Amniotic epithelial cell (primary cell): ENCODE measurements at regions not wholly inside any gene's neighbourhood (a gene's known extent, or its start where the extent isn't known, plus 50 kb on each side); places are given as distances from the start of the nearest gene placed in this dataset.
"Not testable (repeated sequence)": the region's sequence is repeated elsewhere in the genome, so short reads cannot be mapped to it uniquely, and the experiment has no call there.

Source experiments
- DNase-seq: peaks from one replicate; pipeline ENCODE4 v3.0.0-alpha.2; 2010; ENCODE audit warnings: low read depth

- DNase-seq, result no peak
Measured at GRCh38 chr4:84126061-84126787, 372.9 kb downstream of the NKX6-1 start.

GRCh38 chr4:84110040-84110439 is 389.1 kb downstream of the NKX6-1 start:
- no peak for DNase-seq

- not testable (repeated sequence) for DNase-seq
Measured at GRCh38 chr4:84101653-84102625, 397.2 kb downstream of the NKX6-1 start.

- DNase-seq, result no peak
Measured at GRCh38 chr4:84100071-84100470, 399.0 kb downstream of the NKX6-1 start.

GRCh38 chr4:84099599-84099998 is 399.5 kb downstream of the NKX6-1 start:
- no peak for DNase-seq

- DNase-seq, result no peak
Measured at GRCh38 chr4:84091266-84091665, 407.8 kb downstream of the NKX6-1 start.

- DNase-seq, result no peak
Measured at GRCh38 chr4:84089652-84090437, 409.2 kb downstream of the NKX6-1 start.

- DNase-seq, result no peak
Measured at GRCh38 chr4:84085986-84086385, 413.1 kb downstream of the NKX6-1 start.

- DNase-seq, result no peak
Measured at GRCh38 chr4:84070289-84070688, 428.8 kb downstream of the NKX6-1 start.

DNA sequence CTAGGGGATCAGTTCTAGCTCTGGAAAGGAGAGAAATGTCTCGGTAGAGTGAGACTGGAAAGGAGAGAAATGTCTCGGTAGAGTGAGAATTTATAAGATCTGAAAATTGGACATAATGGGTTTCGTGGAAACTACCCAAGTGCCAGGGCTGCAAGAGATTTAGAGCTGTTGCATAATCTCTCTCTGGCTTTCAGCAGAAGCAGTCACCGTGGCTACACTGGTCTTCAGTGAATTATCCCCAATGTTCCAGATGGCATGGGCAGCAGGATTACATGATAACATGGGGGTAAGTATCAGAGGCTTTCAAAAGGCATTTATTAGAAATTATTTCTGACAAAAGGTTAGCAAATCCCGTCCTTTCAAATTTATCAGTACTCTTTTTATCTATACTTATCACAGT is 435.5 kb downstream of the NKX6-1 start:
- no peak for DNase-seq

DNA sequence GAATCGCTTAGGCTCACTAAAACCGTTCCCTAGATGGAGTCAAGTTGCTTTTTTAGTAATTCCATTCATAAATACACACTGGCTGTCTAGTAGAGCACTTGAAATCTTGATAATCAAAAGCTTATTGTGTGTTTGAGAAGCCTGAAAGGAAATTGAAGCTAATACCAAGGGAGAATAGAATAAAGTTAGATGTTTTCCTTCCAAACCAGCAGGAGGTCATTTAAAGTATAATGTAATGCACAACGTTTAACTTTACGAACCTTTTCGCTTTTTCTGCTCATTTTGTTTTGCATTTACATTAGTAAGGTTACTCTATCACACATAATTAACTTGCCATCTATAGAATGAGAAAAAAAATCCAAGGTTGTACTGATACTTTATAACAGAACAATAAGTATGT is 440.9 kb downstream of the NKX6-1 start:
- no peak for DNase-seq

DNA sequence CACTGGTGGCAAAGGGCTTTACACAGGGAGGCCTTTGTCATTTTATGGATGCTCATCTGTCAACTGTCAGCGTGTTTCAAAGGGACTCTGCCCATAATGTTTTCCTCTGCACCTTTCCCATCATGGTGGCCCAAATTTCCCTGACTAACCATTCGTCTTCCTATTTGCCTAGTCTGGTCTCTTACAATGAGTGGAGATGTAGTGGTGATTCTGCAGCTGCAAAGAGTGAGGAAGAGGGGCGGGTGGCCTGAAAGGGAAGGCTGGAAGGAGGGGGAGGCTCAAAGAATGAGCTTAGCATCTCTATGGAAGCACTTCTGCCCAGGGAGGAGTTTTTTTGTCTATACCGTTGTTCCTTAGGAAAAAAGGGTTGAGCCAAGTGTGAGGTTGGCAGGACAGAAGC is 447.5 kb downstream of the NKX6-1 start:
- DNase-seq, result no peak

DNA sequence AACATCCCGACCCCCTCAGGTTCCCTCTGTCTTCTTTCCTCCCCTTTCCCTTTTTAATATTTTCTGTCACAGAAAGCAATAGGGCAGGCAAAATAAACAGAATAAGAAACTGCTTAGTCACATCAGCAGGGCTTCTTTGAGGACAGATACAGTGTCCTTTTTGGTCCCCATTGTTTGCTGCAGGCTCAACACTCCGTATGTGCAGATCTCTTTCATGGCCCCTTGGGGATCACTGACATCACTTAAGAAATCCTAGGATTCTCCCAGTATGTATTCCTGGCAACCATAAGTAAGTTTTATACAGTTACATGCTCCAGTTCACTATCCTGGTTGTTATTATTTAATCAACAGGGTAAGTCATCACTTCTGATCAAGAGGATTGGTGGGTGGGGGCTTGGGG is 448.0 kb downstream of the NKX6-1 start:
- no peak for DNase-seq

DNA sequence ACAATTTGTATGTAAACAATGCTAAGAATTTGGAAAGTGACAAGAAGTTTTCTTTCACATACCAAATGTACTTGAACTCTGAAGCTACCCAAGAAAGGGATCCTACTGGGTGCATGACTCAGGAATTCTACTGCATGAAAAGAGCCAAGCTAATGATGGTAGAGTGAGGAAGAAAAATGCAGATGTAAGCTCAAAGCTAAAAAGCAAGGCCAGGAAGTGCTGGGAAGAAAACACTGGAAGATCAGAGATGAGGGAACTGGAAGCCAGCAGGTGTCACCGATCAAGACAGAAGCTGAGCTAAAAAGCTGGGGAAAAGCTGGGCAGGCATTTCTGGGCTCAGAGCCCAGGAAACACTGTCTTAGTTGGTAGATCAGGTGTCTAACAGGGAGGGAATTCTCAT is 449.1 kb downstream of the NKX6-1 start:
- no peak for DNase-seq

GRCh38 chr4:84046551-84046950 is 452.5 kb downstream of the NKX6-1 start:
- DNase-seq, result no peak

- no peak for DNase-seq
Measured at GRCh38 chr4:84041426-84041825, 457.7 kb downstream of the NKX6-1 start.

DNA sequence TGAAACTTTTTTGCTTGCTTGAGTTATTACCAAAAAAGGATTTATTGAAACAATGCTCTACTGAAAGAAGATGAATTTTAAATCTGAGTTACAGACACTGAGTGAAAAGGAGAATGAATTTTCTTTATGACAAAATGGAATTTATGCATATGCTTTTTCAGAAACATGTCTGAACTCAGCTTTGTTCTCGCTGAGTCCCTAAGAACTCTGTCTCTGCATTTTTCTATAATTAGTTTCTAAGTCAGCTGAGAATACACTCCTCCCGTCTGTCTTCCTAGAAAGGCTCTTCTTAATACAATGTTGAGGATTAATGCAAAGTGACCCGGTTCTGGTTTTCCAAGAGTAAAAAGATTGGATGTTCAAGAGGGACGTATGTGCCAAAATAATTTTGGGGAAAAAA is 463.5 kb downstream of the NKX6-1 start:
- no peak for DNase-seq

DNA sequence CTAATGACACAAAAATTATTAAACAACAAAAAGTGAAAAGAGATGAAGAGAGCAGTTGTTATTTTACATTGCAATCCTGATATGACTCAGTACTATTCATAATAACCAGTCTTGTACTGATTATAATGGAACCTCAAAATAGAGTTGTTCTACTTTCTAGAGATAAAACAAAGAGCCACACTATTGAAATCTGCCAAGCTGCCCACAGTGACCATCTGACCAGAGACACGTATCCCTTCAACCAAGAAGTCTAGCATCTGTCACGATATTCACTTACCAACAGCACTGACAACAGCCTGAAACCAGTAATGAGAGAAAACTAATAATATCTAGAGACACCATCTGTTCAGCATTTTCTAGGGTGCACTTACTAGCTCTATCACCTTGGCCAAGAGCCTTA is 466.7 kb downstream of the NKX6-1 start:
- no peak for DNase-seq

GRCh38 chr4:84031401-84031800 is 467.7 kb downstream of the NKX6-1 start:
- DNase-seq, result no peak

GRCh38 chr4:84028340-84028739 is 470.8 kb downstream of the NKX6-1 start:
- DNase-seq, result no peak

DNA sequence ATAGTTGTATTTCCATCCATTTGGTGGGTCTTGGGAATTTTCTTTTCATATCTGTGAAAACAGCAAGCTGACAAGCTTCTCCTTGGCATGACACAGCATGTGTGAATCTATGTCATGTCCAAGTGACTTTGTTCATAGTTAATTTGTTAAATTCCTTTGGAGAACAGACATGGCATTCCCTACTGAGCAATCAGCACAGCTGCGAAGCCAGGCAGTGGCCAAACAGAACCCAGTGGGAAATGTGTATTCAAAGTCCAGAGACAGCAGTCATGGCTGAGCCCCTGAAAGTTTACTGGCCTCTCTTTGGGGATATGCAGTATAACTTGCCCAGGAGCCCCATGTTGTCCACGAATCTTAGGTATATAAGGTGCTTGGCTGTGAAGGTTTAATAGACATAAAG is 474.7 kb downstream of the NKX6-1 start:
- no peak for DNase-seq

DNA sequence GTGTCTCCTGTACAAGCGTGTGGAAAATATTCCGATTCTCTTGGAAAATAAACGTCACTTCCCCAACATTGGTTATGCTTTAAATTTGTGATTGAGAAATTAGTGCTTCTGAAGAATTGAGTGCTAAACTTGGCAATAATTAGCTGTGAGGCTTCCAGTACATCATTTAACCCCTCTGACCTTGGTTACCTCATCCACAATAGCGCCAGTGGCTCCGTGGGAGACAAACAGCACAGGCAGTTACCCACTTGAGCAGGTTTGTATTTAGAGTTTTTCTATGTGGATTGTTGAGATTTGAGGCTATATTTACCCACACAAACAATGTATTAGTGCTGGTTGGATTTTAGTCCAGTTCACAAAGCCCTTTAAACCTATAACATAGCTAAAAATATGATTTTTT is 476.5 kb downstream of the NKX6-1 start:
- DNase-seq, result no peak
